Stimulated activated naive CD8-positive, alpha-beta T cell treated with anti-CD3 and anti-CD28 coated beads, Interleukin-15, amount 100 ng/mL, for 72 hours (primary cell): ENCODE measurements at regions not wholly inside any gene's neighbourhood (a gene's known extent, or its start where the extent isn't known, plus 50 kb on each side); places are given as distances from the start of the nearest gene placed in this dataset.
"Not testable (repeated sequence)": the region's sequence is repeated elsewhere in the genome, so short reads cannot be mapped to it uniquely, and the experiment has no call there.

Experiments used
- ATAC-seq: fragments of 150-1000 bp; cut with Tn5 transposase; 2 replicates; pipeline ENCODE4 v1.10.0; 2021; ENCODE audit warnings: mild to moderate bottlenecking, moderate library complexity
- DNase-seq, 2 donors: peaks; one replicate each; pipeline ENCODE4 v3.0.0; 2021 to 2022
- H3K27ac Mint-ChIP-seq, 2 donors: one replicate each; pipeline ENCODE4 v1.8.0; 2022; ENCODE audit warnings: mild to moderate bottlenecking in 2 of 2, mixed read lengths in 2 of 2, moderate library complexity in 2 of 2
- H3K27me3 Mint-ChIP-seq: one replicate; pipeline ENCODE4 v1.8.0; 2022; ENCODE audit warnings: mixed read lengths
- H3K4me1 Mint-ChIP-seq: one replicate; pipeline ENCODE4 v1.8.0; 2022; ENCODE audit warnings: mild to moderate bottlenecking, mixed read lengths
- H3K4me3 Mint-ChIP-seq, 2 donors: one replicate each; pipeline ENCODE4 v1.8.0; 2022; ENCODE audit warnings: mild to moderate bottlenecking in 2 of 2, mixed read lengths in 2 of 2, moderate library complexity in 1 of 2
- H3K9me3 Mint-ChIP-seq, 2 donors: one replicate each; pipeline ENCODE4 v1.8.0; 2022; ENCODE audit warnings: mixed read lengths in 2 of 2

- H3K9me3 Mint-ChIP-seq, result no peaks in the 10 kb centered on the region
- DNase-seq (no peak), ATAC-seq (no peak)
- no peaks in the 10 kb centered on the region for H3K27me3 Mint-ChIP-seq
- no peaks in the 10 kb centered on the region for H3K4me1 Mint-ChIP-seq
- no peak overlapping the region for H3K27ac Mint-ChIP-seq
- H3K4me3 Mint-ChIP-seq, result no peak overlapping the region
These were observed 183.2 kb downstream of the HDGFL1 start for GRCh38 chr6:22752522-22752921.

GRCh38 chr6:22754061-22754460 is 184.7 kb downstream of the HDGFL1 start:
- ATAC-seq (no peak), DNase-seq (no peak)
- no peak overlapping the region for H3K27ac Mint-ChIP-seq
- no peaks in the 10 kb centered on the region for H3K4me1 Mint-ChIP-seq
- no peaks in the 10 kb centered on the region for H3K27me3 Mint-ChIP-seq
- H3K9me3 Mint-ChIP-seq, result no peaks in the 10 kb centered on the region
- H3K4me3 Mint-ChIP-seq, result no peak overlapping the region

DNA sequence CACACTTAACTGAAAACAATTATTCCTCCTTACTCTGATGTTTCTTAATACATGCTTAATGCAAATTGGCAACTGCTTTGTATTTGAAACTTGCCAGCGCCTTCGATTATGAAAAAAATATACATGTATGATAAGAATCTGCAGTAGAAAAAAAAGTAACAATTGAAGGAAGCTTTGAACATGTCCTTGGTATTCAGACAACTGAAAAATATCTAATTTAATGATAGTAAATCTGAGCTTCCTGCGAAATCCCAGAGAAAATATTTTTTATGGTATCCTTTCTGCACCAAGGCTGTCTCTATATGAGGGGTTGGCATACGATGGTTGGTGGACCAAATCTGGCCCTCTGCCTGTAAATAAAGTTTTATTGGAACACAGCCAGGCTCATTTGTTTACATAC is 186.2 kb downstream of the HDGFL1 start:
- no peak for ATAC-seq
- Mint-ChIP-seq H3K4me1 (no peaks in the 10 kb centered on the region), H3K4me3 (no peak overlapping the region), H3K27me3 (no peaks in the 10 kb centered on the region), H3K9me3 (no peaks in the 10 kb centered on the region), H3K27ac (no peak overlapping the region)
- no peak for DNase-seq

GRCh38 chr6:22756365-22756764 is 187.0 kb downstream of the HDGFL1 start:
- no peak for ATAC-seq
- DNase-seq, result no peak
- H3K27ac Mint-ChIP-seq, result no peak overlapping the region
- no peak overlapping the region for H3K4me3 Mint-ChIP-seq
- H3K4me1 Mint-ChIP-seq, result no peaks in the 10 kb centered on the region
- H3K27me3 Mint-ChIP-seq, result no peaks in the 10 kb centered on the region
- H3K9me3 Mint-ChIP-seq, result no peaks in the 10 kb centered on the region

- Mint-ChIP-seq H3K9me3 (peaks cover 0 to 4% of the 10 kb centered on the region in 2 donors), H3K27ac (no peak overlapping the region), H3K27me3 (no peaks in the 10 kb centered on the region), H3K4me1 (no peaks in the 10 kb centered on the region), H3K4me3 (no peak overlapping the region)
- no peak for DNase-seq
- no peak for ATAC-seq
These were observed 195.1 kb downstream of the HDGFL1 start for GRCh38 chr6:22764496-22764895.

DNA sequence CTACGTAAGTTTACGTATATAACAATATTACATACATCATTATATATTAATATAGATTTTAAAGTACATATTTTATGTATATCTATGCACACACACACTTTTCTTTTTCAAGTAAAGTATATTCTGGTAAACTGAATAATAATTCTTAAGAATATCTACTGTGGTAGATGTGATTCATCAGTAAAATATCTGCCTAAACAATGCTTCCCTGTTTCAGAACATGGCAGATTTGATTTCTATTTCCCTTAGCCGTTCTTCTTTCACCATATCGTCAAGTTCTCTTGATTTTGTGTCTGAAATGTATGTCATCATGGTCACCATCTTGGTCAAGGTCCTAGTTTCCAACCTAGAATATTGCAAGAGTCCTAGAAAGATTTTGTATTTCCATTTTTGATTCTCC is 195.6 kb downstream of the HDGFL1 start:
- H3K4me3 Mint-ChIP-seq, result no peak overlapping the region
- H3K9me3 Mint-ChIP-seq, result peaks cover 0 to 4% of the 10 kb centered on the region in 2 donors
- DNase-seq (no peak), ATAC-seq (no peak)
- no peak overlapping the region for H3K27ac Mint-ChIP-seq
- H3K27me3 Mint-ChIP-seq, result no peaks in the 10 kb centered on the region
- no peaks in the 10 kb centered on the region for H3K4me1 Mint-ChIP-seq

GRCh38 chr6:22766979-22767378 is 197.6 kb downstream of the HDGFL1 start:
- DNase-seq (no peak), ATAC-seq (no peak)
- H3K27me3 Mint-ChIP-seq, result no peaks in the 10 kb centered on the region
- H3K4me1 Mint-ChIP-seq, result no peaks in the 10 kb centered on the region
- no peak overlapping the region for H3K27ac Mint-ChIP-seq
- no peak overlapping the region for H3K4me3 Mint-ChIP-seq
- peaks cover 0 to 4% of the 10 kb centered on the region in 2 donors for H3K9me3 Mint-ChIP-seq

GRCh38 chr6:22770054-22770453 is 200.7 kb downstream of the HDGFL1 start:
- H3K9me3 Mint-ChIP-seq, result no peaks in the 10 kb centered on the region
- no peaks in the 10 kb centered on the region for H3K27me3 Mint-ChIP-seq
- H3K4me3 Mint-ChIP-seq, result no peak overlapping the region
- ATAC-seq (no peak), DNase-seq (no peak)
- H3K27ac Mint-ChIP-seq, result no peak overlapping the region
- H3K4me1 Mint-ChIP-seq, result no peaks in the 10 kb centered on the region

DNA sequence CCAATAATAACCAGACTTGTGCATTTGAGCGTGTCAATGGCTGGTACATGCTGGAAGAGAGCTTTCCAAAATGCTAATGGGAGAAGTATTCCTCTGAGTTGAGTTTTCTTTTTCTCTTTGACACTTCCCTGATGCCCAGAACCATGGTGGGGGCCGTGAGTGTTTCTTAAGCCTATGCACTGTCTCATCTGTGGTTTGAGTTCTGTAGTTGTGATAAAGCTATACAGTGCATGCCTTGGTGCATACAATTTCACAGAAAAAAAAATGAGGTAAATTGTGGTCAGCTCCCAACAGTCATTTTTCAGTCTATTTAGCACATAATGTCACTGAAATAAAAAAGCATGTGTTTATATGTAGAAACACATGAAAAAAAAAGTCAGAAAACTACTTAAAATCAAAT is 204.8 kb downstream of the HDGFL1 start:
- ATAC-seq (no peak), DNase-seq (no peak)
- H3K4me3 Mint-ChIP-seq, result no peak overlapping the region
- H3K27ac Mint-ChIP-seq, result no peak overlapping the region
- peaks cover 13 to 24% of the 10 kb centered on the region in 2 donors for H3K9me3 Mint-ChIP-seq
- no peaks in the 10 kb centered on the region for H3K27me3 Mint-ChIP-seq
- H3K4me1 Mint-ChIP-seq, result no peaks in the 10 kb centered on the region

GRCh38 chr6:22778438-22778837 is 209.1 kb downstream of the HDGFL1 start:
- not testable (repeated sequence) for H3K27ac Mint-ChIP-seq, H3K27me3 Mint-ChIP-seq, H3K4me3 Mint-ChIP-seq, DNase-seq, ATAC-seq, H3K4me1 Mint-ChIP-seq
- H3K9me3 Mint-ChIP-seq, result peaks cover 26 to 34% of the 10 kb centered on the region in 2 donors

GRCh38 chr6:22779062-22779461 is 209.7 kb downstream of the HDGFL1 start:
- no peak overlapping the region for H3K27ac Mint-ChIP-seq

GRCh38 chr6:22783931-22784330 is 214.6 kb downstream of the HDGFL1 start:
- no peaks in the 10 kb centered on the region for H3K4me1 Mint-ChIP-seq
- no peak for ATAC-seq
- H3K4me3 Mint-ChIP-seq, result no peak overlapping the region
- no peaks in the 10 kb centered on the region for H3K27me3 Mint-ChIP-seq
- peaks cover 12% of the 10 kb centered on the region in 2 donors for H3K9me3 Mint-ChIP-seq
- no peak overlapping the region for H3K27ac Mint-ChIP-seq
- no peak for DNase-seq

More at GRCh38 chr6:22779062-22779461, 209.7 kb downstream of the HDGFL1 start:
- Mint-ChIP-seq H3K4me3 (no peak overlapping the region), H3K4me1 (no peaks in the 10 kb centered on the region), H3K9me3 (peaks cover 26 to 34% of the 10 kb centered on the region in 2 donors), H3K27me3 (no peaks in the 10 kb centered on the region)
- DNase-seq, result no peak
- no peak for ATAC-seq

DNA sequence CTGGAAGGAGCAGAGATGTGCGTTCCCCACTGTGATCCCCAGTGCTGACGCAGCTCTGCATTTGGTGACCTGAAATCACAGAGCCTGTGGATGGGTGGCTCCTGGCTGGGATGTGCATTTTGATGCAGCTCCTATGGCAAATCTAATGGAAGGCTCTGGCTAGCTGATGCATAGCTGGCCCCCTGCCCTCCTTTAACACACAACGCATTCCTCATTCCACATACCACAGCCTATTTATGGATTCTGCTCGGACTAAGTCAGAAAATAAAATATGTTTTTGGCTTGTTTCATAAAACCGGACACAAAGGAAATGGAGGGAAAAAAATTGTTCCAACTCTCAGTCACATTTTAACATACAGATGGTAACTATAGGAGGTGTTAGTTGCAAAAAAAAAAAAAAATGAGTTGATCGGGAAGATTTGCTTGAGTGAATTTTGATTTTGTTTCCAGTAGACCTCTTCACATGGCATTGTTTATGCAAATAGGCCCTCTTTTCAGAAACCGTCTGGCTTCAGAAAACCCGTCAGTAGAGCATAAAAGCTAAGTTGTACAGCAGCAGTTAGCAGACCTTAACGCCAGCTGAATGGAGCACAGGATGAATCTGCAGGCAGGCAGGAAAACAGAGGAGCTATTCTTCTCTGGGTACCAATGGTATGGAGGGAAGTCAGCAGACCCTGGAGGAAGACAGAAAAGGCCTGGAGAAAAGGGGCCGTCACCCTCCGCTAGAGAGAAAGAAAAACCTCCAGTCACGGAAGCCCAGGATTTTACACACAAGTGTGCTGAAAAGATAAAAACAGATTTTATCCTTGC is 215.4 kb downstream of the HDGFL1 start:
- H3K4me3 Mint-ChIP-seq, result no peak overlapping the region
- no peaks in the 10 kb centered on the region for H3K4me1 Mint-ChIP-seq
- H3K27ac Mint-ChIP-seq, result no peak overlapping the region
- no peaks in the 10 kb centered on the region for H3K27me3 Mint-ChIP-seq
- no peak for DNase-seq
- no peak for ATAC-seq
- H3K9me3 Mint-ChIP-seq, result peaks cover 8 to 10% of the 10 kb centered on the region in 2 donors

- Mint-ChIP-seq H3K4me1 (no peaks in the 10 kb centered on the region), H3K4me3 (no peak overlapping the region), H3K9me3 (peaks cover 0 to 5% of the 10 kb centered on the region in 2 donors), H3K27ac (no peak overlapping the region), H3K27me3 (no peaks in the 10 kb centered on the region)
- no peak for ATAC-seq
- DNase-seq, result no peak
These were observed 218.7 kb downstream of the HDGFL1 start for GRCh38 chr6:22788038-22788437.

- Mint-ChIP-seq H3K9me3 (peaks cover 0 to 18% of the 10 kb centered on the region in 2 donors), H3K4me1 (no peaks in the 10 kb centered on the region), H3K4me3 (no peak overlapping the region), H3K27me3 (no peaks in the 10 kb centered on the region), H3K27ac (no peak overlapping the region)
- no peak for ATAC-seq
- no peak for DNase-seq
These were observed 219.9 kb downstream of the HDGFL1 start for GRCh38 chr6:22789315-22789714.

DNA sequence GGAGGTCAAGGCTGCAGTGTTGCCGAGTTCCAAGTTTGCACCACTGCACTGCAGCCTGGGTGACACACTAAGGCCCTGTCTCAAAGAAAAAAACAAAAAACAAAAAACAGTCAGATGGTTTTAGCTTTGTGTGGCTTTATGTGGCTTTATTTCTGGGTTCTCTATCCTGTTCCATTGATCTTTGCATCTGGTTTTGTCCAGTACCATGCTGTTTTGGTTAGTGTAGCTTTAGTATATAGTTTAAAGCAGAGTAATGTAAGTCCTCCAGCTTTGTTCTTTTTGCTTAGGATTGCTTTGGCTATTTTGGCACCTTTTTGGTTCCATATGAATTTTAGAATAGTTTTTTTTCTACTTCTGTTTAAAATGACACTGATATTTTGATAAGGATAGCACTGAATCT is 225.5 kb downstream of the HDGFL1 start:
- no peaks in the 10 kb centered on the region for H3K27me3 Mint-ChIP-seq
- no peak overlapping the region for H3K4me3 Mint-ChIP-seq
- no peak overlapping the region for H3K27ac Mint-ChIP-seq
- H3K4me1 Mint-ChIP-seq, result no peaks in the 10 kb centered on the region
- H3K9me3 Mint-ChIP-seq, result peaks cover 8 to 33% of the 10 kb centered on the region in 2 donors
- no peak for ATAC-seq
- DNase-seq, result no peak

DNA sequence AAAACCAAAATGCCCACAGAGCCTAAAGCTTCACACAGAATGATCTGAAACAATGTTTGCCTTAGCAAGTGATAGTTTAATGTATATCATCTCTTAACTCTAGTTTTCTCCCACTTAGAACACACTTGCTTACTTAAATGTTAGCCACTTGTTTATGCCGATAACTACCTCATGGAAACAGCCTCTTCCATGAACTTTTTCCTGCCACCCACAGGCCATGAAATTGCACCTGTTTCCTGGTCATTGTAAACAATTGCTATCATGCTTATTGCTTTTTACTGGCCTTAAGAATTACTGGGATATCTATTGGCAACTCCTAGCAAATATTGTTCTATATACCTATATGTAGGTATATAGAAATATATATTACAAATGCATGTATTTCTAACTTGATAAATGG is 231.1 kb downstream of the HDGFL1 start:
- Mint-ChIP-seq H3K27me3 (no peaks in the 10 kb centered on the region), H3K27ac (no peak overlapping the region), H3K4me3 (no peak overlapping the region), H3K9me3 (peaks cover 12 to 14% of the 10 kb centered on the region in 2 donors), H3K4me1 (no peaks in the 10 kb centered on the region)
- no peak for DNase-seq
- ATAC-seq, result no peak
